ENCODE measurements at regions not wholly inside any gene's neighbourhood (a gene's known extent, or its start where the extent isn't known, plus 50 kb on each side); places are given as distances from the start of the nearest gene placed in this dataset.

DNA sequence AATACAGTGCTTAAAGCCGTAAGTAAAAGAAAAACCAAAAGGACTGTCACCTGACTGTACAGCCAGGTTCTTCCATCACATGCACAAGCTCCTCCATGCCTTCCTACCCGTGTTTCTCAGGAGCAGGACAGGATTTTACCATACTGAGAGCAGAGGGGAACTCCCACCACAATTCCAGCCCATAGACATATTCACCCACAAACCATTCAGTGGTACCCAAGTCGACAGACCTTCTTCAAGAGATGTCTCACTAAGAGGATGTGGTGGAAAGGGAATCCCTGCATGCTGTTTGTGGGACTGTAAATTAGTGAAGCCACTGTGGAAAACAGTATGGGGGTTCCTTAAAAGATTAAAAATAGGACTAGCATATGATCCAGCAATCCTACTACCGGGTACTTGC lies 66.9 kb upstream of the DOCK9 start:
- TF ChIP-seq, protein P1, sequence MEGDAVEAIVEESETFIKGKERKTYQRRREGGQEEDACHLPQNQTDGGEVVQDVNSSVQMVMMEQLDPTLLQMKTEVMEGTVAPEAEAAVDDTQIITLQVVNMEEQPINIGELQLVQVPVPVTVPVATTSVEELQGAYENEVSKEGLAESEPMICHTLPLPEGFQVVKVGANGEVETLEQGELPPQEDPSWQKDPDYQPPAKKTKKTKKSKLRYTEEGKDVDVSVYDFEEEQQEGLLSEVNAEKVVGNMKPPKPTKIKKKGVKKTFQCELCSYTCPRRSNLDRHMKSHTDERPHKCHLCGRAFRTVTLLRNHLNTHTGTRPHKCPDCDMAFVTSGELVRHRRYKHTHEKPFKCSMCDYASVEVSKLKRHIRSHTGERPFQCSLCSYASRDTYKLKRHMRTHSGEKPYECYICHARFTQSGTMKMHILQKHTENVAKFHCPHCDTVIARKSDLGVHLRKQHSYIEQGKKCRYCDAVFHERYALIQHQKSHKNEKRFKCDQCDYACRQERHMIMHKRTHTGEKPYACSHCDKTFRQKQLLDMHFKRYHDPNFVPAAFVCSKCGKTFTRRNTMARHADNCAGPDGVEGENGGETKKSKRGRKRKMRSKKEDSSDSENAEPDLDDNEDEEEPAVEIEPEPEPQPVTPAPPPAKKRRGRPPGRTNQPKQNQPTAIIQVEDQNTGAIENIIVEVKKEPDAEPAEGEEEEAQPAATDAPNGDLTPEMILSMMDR (IDR thresholded peaks at IDR 0.05) = no peak
- H3K27me3 ChIP-seq (ENCODE audit: low read depth) = peaks cover 7% of the 10 kb centered on the region
- intact Hi-C loops (cut with DNase I) = no loop called here
- no peaks in the 10 kb centered on the region for H3K36me3 ChIP-seq
- no peak for DNase-seq
- no peak overlapping the region for H3K27ac ChIP-seq
- H3K9me3 ChIP-seq = no peaks in the 10 kb centered on the region
- H3K4me1 ChIP-seq = peaks cover 50% of the 10 kb centered on the region
- no peak for ATAC-seq
- no peak overlapping the region for H3K4me3 ChIP-seq

DNA sequence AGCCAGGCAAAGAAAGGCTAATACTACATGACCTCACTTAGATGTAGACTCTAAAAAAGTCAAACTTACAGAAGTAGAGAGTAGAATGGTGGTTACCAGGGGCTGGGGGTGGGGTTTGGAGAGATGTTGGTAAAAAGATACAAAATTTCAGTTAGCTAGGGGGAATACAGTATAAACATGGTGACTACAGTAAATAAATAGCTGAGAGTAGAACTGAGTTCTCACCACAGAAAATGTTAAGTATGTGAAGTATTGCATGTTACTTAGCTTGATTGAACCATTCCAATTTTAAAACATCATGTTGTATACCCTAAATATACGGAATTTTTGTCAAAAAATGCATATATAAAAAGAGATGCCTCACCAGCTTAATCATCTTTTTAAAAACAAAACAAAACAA lies 67.5 kb upstream of the DOCK9 start:
- TF ChIP-seq, protein P1 (IDR thresholded peaks at IDR 0.05) = no peak
- Histone ChIP-seq H3K27ac (peak overlapping the region; percentile 66), H3K9me3 (no peaks in the 10 kb centered on the region), H3K4me1 (peaks cover 47% of the 10 kb centered on the region), H3K4me3 (no peak overlapping the region), H3K27me3 (ENCODE audit: low read depth) (peaks cover 7% of the 10 kb centered on the region), H3K36me3 (no peaks in the 10 kb centered on the region)
- intact Hi-C loops (cut with DNase I) = no loop called here
- DNase-seq (no peak), ATAC-seq (no peak)

DNA sequence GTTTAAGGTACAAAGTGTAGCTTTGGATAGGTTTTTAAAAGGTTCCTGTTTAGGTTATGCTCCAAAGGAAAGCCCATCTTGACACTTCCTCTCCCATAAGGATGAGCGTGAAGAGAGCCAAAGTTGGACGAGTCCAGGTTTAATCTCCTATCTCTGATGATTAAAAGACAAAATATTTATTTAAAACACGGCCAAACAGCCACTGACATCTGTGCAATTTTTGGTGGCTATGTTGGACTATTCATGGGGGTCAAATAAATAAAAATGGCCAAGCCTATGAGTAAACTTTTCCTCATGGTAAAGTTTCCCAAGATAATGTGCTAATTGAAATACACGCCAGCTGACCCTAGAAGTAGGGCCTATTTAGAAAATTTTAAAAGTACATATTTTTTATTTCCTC lies 69.0 kb upstream of the DOCK9 start:
- H3K4me3 ChIP-seq = no peak overlapping the region
- ATAC-seq = no peak
- peaks cover 9% of the 10 kb centered on the region for H3K27me3 ChIP-seq (ENCODE audit: low read depth)
- H3K36me3 ChIP-seq = no peaks in the 10 kb centered on the region
- H3K9me3 ChIP-seq = no peaks in the 10 kb centered on the region
- H3K27ac ChIP-seq = peak overlapping the region; percentile 66
- TF ChIP-seq, protein P1 (IDR thresholded peaks at IDR 0.05) = no peak
- intact Hi-C loops (cut with DNase I) = no loop called here
- peaks cover 45% of the 10 kb centered on the region for H3K4me1 ChIP-seq
- DNase-seq = no peak

DNA sequence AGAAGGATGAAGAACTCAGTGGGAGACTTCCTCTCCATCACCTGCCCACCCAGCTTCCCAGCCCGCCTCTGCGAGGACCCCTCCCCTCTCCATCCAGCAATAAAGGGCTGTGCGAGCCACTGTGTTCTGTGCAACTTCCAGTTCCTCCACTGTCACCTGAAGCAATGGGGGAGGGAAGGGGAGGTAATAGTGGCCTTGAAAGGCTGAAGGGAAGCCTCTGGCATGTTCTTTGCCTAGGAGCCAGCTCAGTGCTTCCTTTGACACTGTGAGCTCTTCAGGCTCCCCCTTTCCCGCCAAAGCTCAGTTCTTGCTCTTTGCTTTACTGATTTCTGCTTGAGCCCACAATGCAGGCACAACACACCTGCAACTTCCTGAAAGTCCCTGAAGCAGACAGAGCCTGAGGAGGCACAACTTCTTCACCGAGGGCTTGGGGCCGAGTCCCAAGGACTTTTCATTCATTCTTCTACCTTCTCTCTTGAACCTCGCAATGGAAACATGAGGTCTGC lies 73.2 kb upstream of the DOCK9 start:
- ATAC-seq (no peak), DNase-seq (no peak)
- H3K27me3 ChIP-seq (ENCODE audit: low read depth) = peaks cover 7% of the 10 kb centered on the region
- H3K4me1 ChIP-seq = peaks cover 61% of the 10 kb centered on the region
- H3K36me3 ChIP-seq = no peaks in the 10 kb centered on the region
- TF ChIP-seq, protein P1 (IDR thresholded peaks at IDR 0.05) = no peak
- no peak overlapping the region for H3K4me3 ChIP-seq
- intact Hi-C loops (cut with DNase I) = no loop called here
- no peaks in the 10 kb centered on the region for H3K9me3 ChIP-seq
- no peak overlapping the region for H3K27ac ChIP-seq

DNA sequence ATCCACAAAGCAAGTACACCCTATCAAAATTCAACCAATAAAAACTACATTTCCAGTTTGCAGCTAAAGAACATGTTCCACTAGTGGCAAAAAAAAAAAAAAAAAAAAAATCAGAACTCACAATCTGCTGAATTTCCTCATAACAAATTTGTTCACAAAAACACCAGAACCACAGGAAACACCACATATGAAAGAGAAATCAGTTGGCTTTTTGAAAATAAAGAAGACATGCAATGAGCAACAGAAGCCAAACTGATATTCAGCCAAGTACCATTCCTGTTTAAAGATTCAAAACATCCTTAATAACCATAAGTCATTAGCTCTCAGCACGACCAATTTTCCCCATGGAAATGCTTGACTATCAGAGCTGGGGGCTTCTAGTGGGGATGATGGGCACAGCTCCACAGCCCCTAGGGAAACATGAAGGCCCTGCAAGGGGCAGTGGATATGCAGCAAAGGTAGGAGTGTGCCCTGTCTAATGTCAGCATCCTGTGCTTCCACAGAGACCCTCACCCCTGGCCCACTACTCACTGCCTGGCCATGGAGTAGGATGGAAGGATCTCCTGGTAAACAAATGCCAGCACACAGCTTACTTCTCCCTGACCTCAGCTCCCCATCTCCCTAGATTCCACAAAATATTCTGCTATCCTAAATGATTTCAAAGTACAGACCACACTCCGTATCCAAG lies 74.0 kb upstream of the DOCK9 start:
- no peaks in the 10 kb centered on the region for H3K9me3 ChIP-seq
- H3K4me1 ChIP-seq = peaks cover 61% of the 10 kb centered on the region
- H3K4me3 ChIP-seq = no peak overlapping the region
- ATAC-seq = peak in 1 of 2 donors; percentile 25
- no peaks in the 10 kb centered on the region for H3K36me3 ChIP-seq
- H3K27me3 ChIP-seq (ENCODE audit: low read depth) = peaks cover 7% of the 10 kb centered on the region
- DNase-seq = no peak
- TF ChIP-seq, protein P1 (IDR thresholded peaks at IDR 0.05) = no peak
- intact Hi-C loops (cut with DNase I) = no loop called here
- no peak overlapping the region for H3K27ac ChIP-seq
